ENCODE measurements at regions not wholly inside any gene's neighbourhood (a gene's known extent, or its start where the extent isn't known, plus 50 kb on each side); places are given as distances from the start of the nearest gene placed in this dataset.

DNA sequence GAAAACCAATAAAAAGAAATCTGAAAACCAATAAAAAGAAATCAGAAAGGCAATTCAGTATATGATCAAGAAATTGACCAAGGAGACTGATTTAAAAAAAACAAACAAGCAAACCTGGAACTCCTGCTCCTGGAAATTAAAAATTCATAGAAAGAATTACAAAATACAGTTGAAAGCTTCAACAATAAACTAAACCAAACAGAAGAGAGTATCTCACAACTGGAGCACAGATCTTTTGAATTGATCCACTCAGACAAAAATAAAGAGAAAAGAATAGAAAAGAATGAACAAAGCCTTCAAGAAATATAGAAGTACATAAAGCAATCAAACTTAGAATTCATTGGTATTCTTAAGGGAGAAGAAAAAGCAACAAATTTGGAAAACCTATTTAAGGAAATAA lies 271.4 kb downstream of the MBNL1 start:
- no peak overlapping the region for H3K9ac ChIP-seq (ENCODE audit: control insufficient read depth, extremely low read depth, insufficient read depth, low read length)
- H4K20me1 ChIP-seq (ENCODE audit: control insufficient read depth, extremely low read depth, insufficient read depth, low read length), result no peaks in the 10 kb centered on the region
- TF ChIP-seq, protein P1, sequence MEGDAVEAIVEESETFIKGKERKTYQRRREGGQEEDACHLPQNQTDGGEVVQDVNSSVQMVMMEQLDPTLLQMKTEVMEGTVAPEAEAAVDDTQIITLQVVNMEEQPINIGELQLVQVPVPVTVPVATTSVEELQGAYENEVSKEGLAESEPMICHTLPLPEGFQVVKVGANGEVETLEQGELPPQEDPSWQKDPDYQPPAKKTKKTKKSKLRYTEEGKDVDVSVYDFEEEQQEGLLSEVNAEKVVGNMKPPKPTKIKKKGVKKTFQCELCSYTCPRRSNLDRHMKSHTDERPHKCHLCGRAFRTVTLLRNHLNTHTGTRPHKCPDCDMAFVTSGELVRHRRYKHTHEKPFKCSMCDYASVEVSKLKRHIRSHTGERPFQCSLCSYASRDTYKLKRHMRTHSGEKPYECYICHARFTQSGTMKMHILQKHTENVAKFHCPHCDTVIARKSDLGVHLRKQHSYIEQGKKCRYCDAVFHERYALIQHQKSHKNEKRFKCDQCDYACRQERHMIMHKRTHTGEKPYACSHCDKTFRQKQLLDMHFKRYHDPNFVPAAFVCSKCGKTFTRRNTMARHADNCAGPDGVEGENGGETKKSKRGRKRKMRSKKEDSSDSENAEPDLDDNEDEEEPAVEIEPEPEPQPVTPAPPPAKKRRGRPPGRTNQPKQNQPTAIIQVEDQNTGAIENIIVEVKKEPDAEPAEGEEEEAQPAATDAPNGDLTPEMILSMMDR (optimal IDR thresholded peaks at IDR 0.05 in 1 of 3, IDR thresholded peaks at IDR 0.05 in 1 of 3, conservative IDR thresholded peaks at IDR 0.05 in 1 of 3; ENCODE audit: extremely low read depth in 1 of 3, insufficient read depth in 2 of 3, low read length in 3 of 3), result no peak
- no peak for TF ChIP-seq EZH2 (IDR thresholded peaks at IDR 0.05; ENCODE audit: low read length)
- DNase-seq (ENCODE audit: low read depth, low spot score), result no peak
- no peaks in the 10 kb centered on the region for H3K36me3 ChIP-seq (ENCODE audit: control insufficient read depth in 2 of 2, extremely low read depth in 1 of 2, insufficient read depth in 2 of 2, low read length in 2 of 2)
- FAIRE-seq, result no peak
- H3K27me3 ChIP-seq (ENCODE audit: control insufficient read depth, extremely low read depth, insufficient read depth, low read length), result no peaks in the 10 kb centered on the region
- H3K79me2 ChIP-seq (ENCODE audit: control insufficient read depth, insufficient read depth, low read length), result no peaks in the 10 kb centered on the region
- no peak overlapping the region for H2AFZ ChIP-seq (ENCODE audit: control insufficient read depth, low read length)
- H3K4me2 ChIP-seq (ENCODE audit: control insufficient read depth, extremely low read depth, insufficient read depth, low read depth, low read length), result no peak overlapping the region
- no peaks in the 10 kb centered on the region for H3K4me1 ChIP-seq (ENCODE audit: control insufficient read depth, extremely low read depth, insufficient read depth, low read length)
- no peaks in the 10 kb centered on the region for H3K9me3 ChIP-seq (ENCODE audit: control insufficient read depth, low read depth, low read length)
- H3K4me3 ChIP-seq (ENCODE audit: control insufficient read depth in 2 of 3, extremely low read depth in 1 of 3, insufficient read depth in 2 of 3, low read depth in 1 of 3, low read length in 3 of 3), result no peak overlapping the region
- no peaks in the 10 kb centered on the region for H3K9me1 ChIP-seq (ENCODE audit: control insufficient read depth, extremely low read depth, insufficient read depth, low read length)
- dilution Hi-C loops (cut with MboI; ENCODE audit: extremely low pct_ligation_motif_present, low sequenced_read_pairs), result no loop called here
- H3K27ac ChIP-seq (ENCODE audit: control insufficient read depth, insufficient read depth, low read length), result no peak overlapping the region

- dilution Hi-C loops (cut with MboI; ENCODE audit: extremely low pct_ligation_motif_present, low sequenced_read_pairs), result no loop called here
- H3K4me1 ChIP-seq (ENCODE audit: control insufficient read depth, extremely low read depth, insufficient read depth, low read length), result no peaks in the 10 kb centered on the region
- H3K9me1 ChIP-seq (ENCODE audit: control insufficient read depth, extremely low read depth, insufficient read depth, low read length), result no peaks in the 10 kb centered on the region
- FAIRE-seq (no peak), DNase-seq (ENCODE audit: low read depth, low spot score) (no peak)
- no peaks in the 10 kb centered on the region for H3K9me3 ChIP-seq (ENCODE audit: control insufficient read depth, low read depth, low read length)
- H3K79me2 ChIP-seq (ENCODE audit: control insufficient read depth, insufficient read depth, low read length), result no peaks in the 10 kb centered on the region
- H3K4me3 ChIP-seq (ENCODE audit: control insufficient read depth in 2 of 3, extremely low read depth in 1 of 3, insufficient read depth in 2 of 3, low read depth in 1 of 3, low read length in 3 of 3), result no peak overlapping the region
- no peak overlapping the region for H3K9ac ChIP-seq (ENCODE audit: control insufficient read depth, extremely low read depth, insufficient read depth, low read length)
- no peak for TF ChIP-seq EZH2 (IDR thresholded peaks at IDR 0.05; ENCODE audit: low read length)
- TF ChIP-seq, protein P1 (optimal IDR thresholded peaks at IDR 0.05 in 1 of 3, IDR thresholded peaks at IDR 0.05 in 1 of 3, conservative IDR thresholded peaks at IDR 0.05 in 1 of 3; ENCODE audit: extremely low read depth in 1 of 3, insufficient read depth in 2 of 3, low read length in 3 of 3), result no peak
- H3K4me2 ChIP-seq (ENCODE audit: control insufficient read depth, extremely low read depth, insufficient read depth, low read depth, low read length), result no peak overlapping the region
- H3K27me3 ChIP-seq (ENCODE audit: control insufficient read depth, extremely low read depth, insufficient read depth, low read length), result no peaks in the 10 kb centered on the region
- H4K20me1 ChIP-seq (ENCODE audit: control insufficient read depth, extremely low read depth, insufficient read depth, low read length), result no peaks in the 10 kb centered on the region
- H3K36me3 ChIP-seq (ENCODE audit: control insufficient read depth in 2 of 2, extremely low read depth in 1 of 2, insufficient read depth in 2 of 2, low read length in 2 of 2), result no peaks in the 10 kb centered on the region
- H3K27ac ChIP-seq (ENCODE audit: control insufficient read depth, insufficient read depth, low read length), result no peak overlapping the region
- H2AFZ ChIP-seq (ENCODE audit: control insufficient read depth, low read length), result no peak overlapping the region
These were observed 278.4 kb downstream of the MBNL1 start for GRCh38 chr3:152547153-152547552.

Measured in keratinocyte (primary cell).